WI38 (cell line): ENCODE measurements at regions not wholly inside any gene's neighbourhood (a gene's known extent, or its start where the extent isn't known, plus 50 kb on each side); places are given as distances from the start of the nearest gene placed in this dataset.

Experiments used
- H3K4me3 ChIP-seq: 2 replicates; pipeline ENCODE4 v1.5.1; 2011; ENCODE audit warnings: low read depth, mild to moderate bottlenecking, control low read depth, low read length
- CTCF ChIP-seq: IDR thresholded peaks from 2 replicates; pipeline ENCODE4 v1.5.1; 2012; ENCODE audit warnings: low read depth, mild to moderate bottlenecking, control low read depth, low read length

GRCh38 chr4:162502109-162502508 is 338.3 kb upstream of the FSTL5 start:
- no peak for TF ChIP-seq CTCF
- H3K4me3 ChIP-seq, result no peak overlapping the region

DNA sequence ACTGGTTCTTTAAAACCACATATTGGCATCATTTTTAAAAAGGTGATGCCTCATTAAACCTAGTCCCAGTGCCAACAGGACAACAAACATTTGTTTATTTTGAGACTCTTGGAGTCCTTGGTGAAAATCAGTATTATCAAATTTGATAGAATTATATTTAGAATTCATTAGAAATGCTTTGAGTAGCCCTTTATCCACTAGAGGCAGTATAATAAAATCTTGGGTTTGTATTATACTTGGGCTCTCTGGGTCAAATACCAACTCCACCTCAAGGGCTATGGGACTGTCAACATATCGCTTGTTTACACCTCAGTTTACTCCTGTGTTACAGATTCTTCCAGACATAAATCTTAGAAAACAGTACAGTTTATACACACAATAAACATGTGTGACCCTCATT is 335.7 kb upstream of the FSTL5 start:
- no peak for TF ChIP-seq CTCF
- H3K4me3 ChIP-seq, result no peak overlapping the region

DNA sequence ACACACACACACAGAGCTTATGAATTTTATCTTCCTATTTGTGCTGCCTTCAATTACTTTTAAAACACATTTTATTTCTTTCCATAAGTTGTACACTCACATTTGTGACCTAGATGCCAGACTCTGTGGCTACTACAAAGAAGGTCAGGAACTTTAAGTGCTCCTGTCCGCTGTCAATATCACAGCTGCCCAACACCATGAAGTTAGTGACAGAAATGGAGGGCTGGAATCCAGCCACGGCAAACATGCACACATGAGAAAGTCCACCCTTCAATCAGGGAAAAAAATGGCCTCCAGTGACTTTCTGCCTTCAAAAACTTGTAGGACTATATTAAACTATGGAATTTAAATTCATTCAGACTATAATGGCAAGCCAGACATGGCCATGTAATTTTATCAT is 334.4 kb upstream of the FSTL5 start:
- no peak for TF ChIP-seq CTCF

DNA sequence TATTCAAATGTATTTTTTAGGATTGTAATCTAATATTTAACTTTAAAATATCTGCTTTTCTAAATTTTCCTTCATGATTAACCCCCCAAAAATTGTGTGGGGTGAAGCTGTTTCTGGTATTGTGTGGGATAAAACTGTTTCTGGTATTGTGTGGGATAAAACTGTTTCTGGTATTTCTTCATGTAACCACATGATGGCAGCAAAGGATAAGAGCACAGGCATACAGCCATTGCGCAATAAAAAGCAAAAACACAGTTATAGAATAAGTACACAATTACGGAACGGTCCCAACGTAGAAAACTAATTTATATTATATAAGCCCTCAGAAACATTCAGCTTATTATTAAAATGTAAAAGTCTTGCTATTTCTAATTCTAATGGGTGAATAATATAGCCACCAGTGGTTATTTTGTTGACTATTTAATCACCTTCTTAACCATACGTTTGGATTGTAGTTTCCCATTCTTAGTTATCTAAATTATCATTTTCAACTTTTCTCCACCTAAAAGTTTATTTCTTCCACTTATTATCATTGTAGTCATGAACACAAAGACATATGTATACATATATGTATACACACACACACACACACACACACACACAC is 333.9 kb upstream of the FSTL5 start:
- TF ChIP-seq CTCF, result peak; percentile 56; the same call in 1 of the 2 replicates
- H3K4me3 ChIP-seq, result no peak overlapping the region

More for the DNA sequence above, 334.4 kb upstream of the FSTL5 start:
- H3K4me3 ChIP-seq, result no peak overlapping the region

DNA sequence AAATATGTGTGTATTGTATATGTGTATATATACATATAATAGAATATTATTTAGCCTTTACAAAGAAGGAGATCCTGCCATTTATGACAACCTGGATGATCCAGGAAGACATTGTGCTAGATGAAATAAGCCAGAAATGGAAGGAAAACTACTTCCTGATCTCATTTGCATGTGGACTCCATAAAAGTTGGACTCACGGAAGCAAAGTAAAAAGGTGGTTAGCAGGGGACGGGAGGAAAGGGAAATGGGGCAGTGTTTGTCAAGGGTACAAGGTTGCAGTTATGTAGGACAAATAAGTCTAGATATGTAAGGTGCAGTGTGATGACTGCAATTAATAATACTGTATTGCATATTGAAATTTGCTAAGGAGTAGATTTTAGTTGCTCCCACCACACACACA is 331.1 kb upstream of the FSTL5 start:
- no peak overlapping the region for H3K4me3 ChIP-seq
- no peak for TF ChIP-seq CTCF

GRCh38 chr4:162485486-162485885 is 321.7 kb upstream of the FSTL5 start:
- TF ChIP-seq CTCF, result no peak
- H3K4me3 ChIP-seq, result no peak overlapping the region

GRCh38 chr4:162475246-162475645 is 311.4 kb upstream of the FSTL5 start:
- no peak overlapping the region for H3K4me3 ChIP-seq
- no peak for TF ChIP-seq CTCF
